Trophoblast cell (in vitro differentiated cells and primary cell): ENCODE measurements at regions not wholly inside any gene's neighbourhood (a gene's known extent, or its start where the extent isn't known, plus 50 kb on each side); places are given as distances from the start of the nearest gene placed in this dataset.

Source experiments
- DNase-seq, 2 donors: peaks; one replicate each; pipeline ENCODE4 v3.0.0-alpha.2; 2016
- H2AFZ ChIP-seq: 2 replicates; pipeline ENCODE4 v1.6.1; 2013; ENCODE audit warnings: low read length, moderate library complexity, mild to moderate bottlenecking; ENCODE audit not compliant: insufficient read depth, poor library complexity
- H2AK5ac ChIP-seq: 2 replicates; pipeline ENCODE4 v1.6.1; 2013; ENCODE audit warnings: mild to moderate bottlenecking, low read length
- H2BK120ac ChIP-seq: 2 replicates; pipeline ENCODE4 v1.6.1; 2013; ENCODE audit warnings: low read length, mild to moderate bottlenecking, moderate library complexity; ENCODE audit not compliant: insufficient read depth, poor library complexity
- H2BK12ac ChIP-seq: 2 replicates; pipeline ENCODE4 v1.6.1; 2013; ENCODE audit warnings: mild to moderate bottlenecking, low read length, moderate library complexity
- H2BK5ac ChIP-seq: 2 replicates; pipeline ENCODE4 v1.6.1; 2013; ENCODE audit warnings: low read length, low read depth, moderate library complexity, mild to moderate bottlenecking; ENCODE audit not compliant: poor library complexity
- H3K14ac ChIP-seq: 2 replicates; pipeline ENCODE4 v1.6.1; 2013; ENCODE audit warnings: mild to moderate bottlenecking, low read length
- H3K18ac ChIP-seq: 2 replicates; pipeline ENCODE4 v1.6.1; 2013; ENCODE audit warnings: mild to moderate bottlenecking, low read length
- H3K23ac ChIP-seq: 2 replicates; pipeline ENCODE4 v1.6.1; 2013; ENCODE audit warnings: low read length
- H3K27ac ChIP-seq: 2 replicates; pipeline ENCODE4 v1.5.1; 2013; ENCODE audit warnings: low read depth, mild to moderate bottlenecking, inconsistent platforms, low read length, moderate library complexity
- H3K27me3 ChIP-seq: 2 replicates; pipeline ENCODE4 v1.6.1; 2013; ENCODE audit warnings: inconsistent platforms, mild to moderate bottlenecking, low read length, moderate library complexity; ENCODE audit not compliant: insufficient read depth
- H3K36me3 ChIP-seq, 2 experiments: 1 replicate in 1 of 2; 2 replicates in 1 of 2; pipeline ENCODE4 v1.6.1; 2013; ENCODE audit warnings: low read length in 2 of 2, mild to moderate bottlenecking in 2 of 2, moderate library complexity in 1 of 2; ENCODE audit not compliant: insufficient read depth in 2 of 2, control insufficient read depth in 1 of 2
- H3K4ac ChIP-seq: 2 replicates; pipeline ENCODE4 v1.6.1; 2013; ENCODE audit warnings: low read depth, mild to moderate bottlenecking, low read length, moderate library complexity
- H3K4me1 ChIP-seq, 2 experiments: 1 replicate in 1 of 2; 2 replicates in 1 of 2; pipeline ENCODE4 v1.6.1; 2013; ENCODE audit warnings: low read length in 2 of 2, mild to moderate bottlenecking in 2 of 2, moderate library complexity in 1 of 2; ENCODE audit not compliant: insufficient read depth in 2 of 2, control insufficient read depth in 1 of 2
- H3K4me2 ChIP-seq: 2 replicates; pipeline ENCODE4 v1.6.1; 2013; ENCODE audit warnings: inconsistent platforms, mild to moderate bottlenecking, low read length, moderate library complexity
- H3K4me3 ChIP-seq: 2 replicates; pipeline ENCODE4 v1.5.1; 2013; ENCODE audit warnings: mild to moderate bottlenecking, low read depth, low read length, inconsistent platforms
- H3K79me1 ChIP-seq: one replicate; pipeline ENCODE4 v1.6.1; 2013; ENCODE audit warnings: low read length
- H3K79me2 ChIP-seq: 2 replicates; pipeline ENCODE4 v1.6.1; 2013; ENCODE audit warnings: low read length, mild to moderate bottlenecking; ENCODE audit not compliant: control insufficient read depth, insufficient read depth, poor library complexity
- H3K9ac ChIP-seq: 2 replicates; pipeline ENCODE4 v1.6.1; 2013; ENCODE audit warnings: mild to moderate bottlenecking, low read length
- H3K9me3 ChIP-seq: 2 replicates; pipeline ENCODE4 v1.6.1; 2013; ENCODE audit warnings: low read depth, mild to moderate bottlenecking, control low read depth, inconsistent platforms, low read length; ENCODE audit not compliant: insufficient read depth
- H4K12ac ChIP-seq: 2 replicates; pipeline ENCODE4 v1.6.1; 2013; ENCODE audit warnings: low read depth, mild to moderate bottlenecking, low read length, moderate library complexity
- H4K8ac ChIP-seq: 2 replicates; pipeline ENCODE4 v1.6.1; 2013; ENCODE audit warnings: low read depth, mild to moderate bottlenecking, low read length, moderate library complexity
- H4K91ac ChIP-seq: one replicate; pipeline ENCODE4 v1.6.1; 2013; ENCODE audit warnings: low read depth, mild to moderate bottlenecking, low read length, moderate library complexity
- WGBS: extraction: QIAGEN DNeasy Blood & Tissue Kit; methylation state at CpG from one replicate; pipeline ENCODE4 v1.1.7; 2013; ENCODE audit warnings: missing lambda C conversion rate; ENCODE audit not compliant: insufficient read length, insufficient coverage; ENCODE audit errors: extremely low coverage; 5-methylcytosine and 5-hydroxymethylcytosine counted together

- Histone ChIP-seq H4K8ac (no peak overlapping the region), H3K4ac (no peak overlapping the region), H3K79me1 (no peaks in the 10 kb centered on the region), H3K23ac (no peak overlapping the region), H3K36me3 (no peaks in the 10 kb centered on the region), H3K9ac (no peak overlapping the region), H3K79me2 (no peaks in the 10 kb centered on the region), H2AK5ac (no peak overlapping the region), H3K4me1 (no peaks in the 10 kb centered on the region), H2BK120ac (no peak overlapping the region), H3K14ac (no peak overlapping the region), H3K9me3 (peaks cover 3% of the 10 kb centered on the region), H3K27ac (no peak overlapping the region), H2BK12ac (no peak overlapping the region), H4K12ac (no peak overlapping the region), H4K91ac (no peak overlapping the region), H2BK5ac (no peak overlapping the region), H3K4me3 (no peak overlapping the region), H3K18ac (no peak overlapping the region), H3K4me2 (no peak overlapping the region), H3K27me3 (no peaks in the 10 kb centered on the region), H2AFZ (no peak overlapping the region)
- WGBS = no CpG with 5 or more reads among the region's 7 CpGs
- no peak for DNase-seq
These were observed 98.3 kb upstream of the SELENOK start for GRCh38 chr3:53989946-53990345.

GRCh38 chr3:53989451-53989850, 97.8 kb upstream of the SELENOK start:
- no peak overlapping the region for H3K27ac ChIP-seq
- no peak overlapping the region for H2AFZ ChIP-seq
- no peak for DNase-seq
- H2BK12ac ChIP-seq = no peak overlapping the region
- WGBS = no CpG with 5 or more reads among the region's 4 CpGs
- no peak overlapping the region for H3K4ac ChIP-seq
- no peaks in the 10 kb centered on the region for H3K79me2 ChIP-seq
- no peak overlapping the region for H3K4me3 ChIP-seq
- H3K9ac ChIP-seq = no peak overlapping the region
- H4K91ac ChIP-seq = no peak overlapping the region
- no peak overlapping the region for H3K4me2 ChIP-seq
- H2BK120ac ChIP-seq = no peak overlapping the region
- no peak overlapping the region for H3K14ac ChIP-seq
- H4K12ac ChIP-seq = no peak overlapping the region
- H2BK5ac ChIP-seq = no peak overlapping the region
- peaks cover 3% of the 10 kb centered on the region for H3K9me3 ChIP-seq
- H3K4me1 ChIP-seq = no peaks in the 10 kb centered on the region
- no peak overlapping the region for H3K18ac ChIP-seq
- H2AK5ac ChIP-seq = no peak overlapping the region
- H3K36me3 ChIP-seq = no peaks in the 10 kb centered on the region
- H3K79me1 ChIP-seq = no peaks in the 10 kb centered on the region
- H4K8ac ChIP-seq = no peak overlapping the region
- no peak overlapping the region for H3K23ac ChIP-seq
- H3K27me3 ChIP-seq = no peaks in the 10 kb centered on the region

- H3K79me2 ChIP-seq = no peaks in the 10 kb centered on the region
- no CpG with 5 or more reads among the region's 3 CpGs for WGBS
- no peak overlapping the region for H4K12ac ChIP-seq
- H3K23ac ChIP-seq = no peak overlapping the region
- no peak overlapping the region for H3K27ac ChIP-seq
- no peak overlapping the region for H4K8ac ChIP-seq
- no peaks in the 10 kb centered on the region for H3K27me3 ChIP-seq
- no peak overlapping the region for H3K18ac ChIP-seq
- no peak overlapping the region for H3K4me2 ChIP-seq
- no peak overlapping the region for H2BK120ac ChIP-seq
- no peak overlapping the region for H3K14ac ChIP-seq
- no peaks in the 10 kb centered on the region for H3K36me3 ChIP-seq
- no peak overlapping the region for H2AFZ ChIP-seq
- H2BK5ac ChIP-seq = no peak overlapping the region
- H3K79me1 ChIP-seq = no peaks in the 10 kb centered on the region
- no peak overlapping the region for H3K9ac ChIP-seq
- H3K4me3 ChIP-seq = no peak overlapping the region
- no peak overlapping the region for H3K4ac ChIP-seq
- DNase-seq = no peak
- H2BK12ac ChIP-seq = no peak overlapping the region
- no peak overlapping the region for H2AK5ac ChIP-seq
- H3K4me1 ChIP-seq = no peaks in the 10 kb centered on the region
- no peak overlapping the region for H4K91ac ChIP-seq
- peaks cover 2% of the 10 kb centered on the region for H3K9me3 ChIP-seq
These were observed 86.7 kb upstream of the SELENOK start for GRCh38 chr3:53978386-53978785.

- no peak overlapping the region for H2BK120ac ChIP-seq
- no CpG with 5 or more reads among the region's 2 CpGs for WGBS
These were observed 83.7 kb upstream of the SELENOK start for GRCh38 chr3:53975382-53975781.

More at GRCh38 chr3:53975382-53975781, 83.7 kb upstream of the SELENOK start:
- H2AK5ac ChIP-seq = no peak overlapping the region
- H3K4me1 ChIP-seq = no peaks in the 10 kb centered on the region
- no peak overlapping the region for H4K8ac ChIP-seq
- H3K36me3 ChIP-seq = no peaks in the 10 kb centered on the region
- H3K27ac ChIP-seq = no peak overlapping the region
- no peak for DNase-seq
- H4K12ac ChIP-seq = no peak overlapping the region
- no peaks in the 10 kb centered on the region for H3K79me1 ChIP-seq
- H3K79me2 ChIP-seq = no peaks in the 10 kb centered on the region
- no peaks in the 10 kb centered on the region for H3K27me3 ChIP-seq
- no peak overlapping the region for H3K23ac ChIP-seq
- no peak overlapping the region for H3K4me3 ChIP-seq
- no peak overlapping the region for H3K4me2 ChIP-seq
- H3K4ac ChIP-seq = no peak overlapping the region
- no peak overlapping the region for H4K91ac ChIP-seq
- H3K9ac ChIP-seq = no peak overlapping the region
- no peak overlapping the region for H3K14ac ChIP-seq
- no peak overlapping the region for H2BK5ac ChIP-seq
- H2BK12ac ChIP-seq = no peak overlapping the region
- H3K9me3 ChIP-seq = peaks cover 5% of the 10 kb centered on the region
- no peak overlapping the region for H2AFZ ChIP-seq
- H3K18ac ChIP-seq = no peak overlapping the region
